NCI-H446 (cell line): ENCODE measurements at regions not wholly inside any gene's neighbourhood (a gene's known extent, or its start where the extent isn't known, plus 50 kb on each side); places are given as distances from the start of the nearest gene placed in this dataset.

Experiments
- DNase-seq, 2 experiments: peaks; one replicate each; lab custom pipeline; 2025; lab: John Stamatoyannopoulos, UW

DNA sequence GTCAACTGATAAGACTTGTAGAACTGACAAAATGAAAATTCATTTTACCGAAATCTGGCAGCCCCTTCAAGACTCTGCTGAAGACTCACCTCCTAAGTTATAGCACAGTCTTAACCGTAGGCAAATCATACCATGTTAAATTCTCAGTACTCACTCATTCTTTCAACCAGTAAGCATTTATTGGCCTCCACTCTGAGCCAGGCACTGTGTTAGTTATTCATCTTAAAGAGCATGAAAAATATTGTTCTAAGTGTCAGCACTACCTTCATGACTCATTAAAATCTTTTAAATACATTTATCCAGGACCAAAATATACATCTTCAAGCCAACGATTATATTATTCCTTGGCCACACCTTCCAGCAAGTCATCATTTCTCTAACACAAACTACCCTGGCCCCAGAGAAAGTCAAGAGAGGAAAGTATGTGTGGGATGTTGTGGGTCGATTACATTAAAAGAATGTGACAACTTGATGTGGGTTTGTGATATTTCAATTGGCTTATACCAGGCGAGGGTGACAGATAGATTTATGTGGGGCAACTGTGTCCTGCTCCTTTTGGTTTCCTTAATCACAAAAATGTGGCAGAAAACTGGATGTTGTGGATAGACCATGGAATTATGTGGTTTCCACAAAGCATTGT is 55.0 kb downstream of the TMEM30B start:
- no peak for DNase-seq

DNA sequence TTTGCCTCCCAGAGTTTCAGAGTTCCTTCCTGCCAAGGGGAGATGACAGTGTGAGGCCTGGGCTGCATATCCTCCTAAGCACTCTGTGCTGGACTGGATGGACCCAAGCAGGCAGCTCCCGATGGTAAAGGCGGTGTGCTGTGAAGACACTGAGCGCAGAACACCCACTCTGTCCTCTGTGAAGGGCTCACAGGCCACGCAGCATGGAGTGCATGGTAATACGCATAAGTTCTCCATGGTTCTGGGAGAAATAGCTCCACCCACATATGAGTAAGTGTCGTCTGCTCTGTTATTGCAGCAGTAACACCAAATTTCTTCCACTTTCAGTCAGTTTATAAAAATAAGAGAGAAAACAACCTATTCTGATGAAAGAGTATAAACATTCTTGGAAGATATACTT is 55.8 kb downstream of the TMEM30B start:
- DNase-seq = no peak

DNA sequence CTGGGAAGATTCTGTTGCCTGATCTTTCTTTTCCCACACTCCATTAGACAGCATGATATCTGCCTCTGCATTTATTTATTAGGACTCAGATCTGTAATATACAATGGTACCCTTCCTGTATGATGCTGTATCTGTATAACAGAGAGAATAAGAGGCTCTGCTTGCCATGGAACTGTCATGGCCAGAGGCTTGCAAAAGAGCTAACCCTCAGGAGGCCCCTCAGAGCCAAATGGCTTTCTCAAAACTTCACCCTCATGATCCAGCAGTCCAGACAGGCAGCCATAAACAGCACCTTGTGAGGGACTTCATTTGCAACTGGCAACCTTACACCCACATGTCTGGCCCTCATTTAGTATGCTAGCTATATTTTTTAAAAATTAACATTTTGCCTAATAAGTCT is 57.6 kb downstream of the TMEM30B start:
- no peak for DNase-seq

DNA sequence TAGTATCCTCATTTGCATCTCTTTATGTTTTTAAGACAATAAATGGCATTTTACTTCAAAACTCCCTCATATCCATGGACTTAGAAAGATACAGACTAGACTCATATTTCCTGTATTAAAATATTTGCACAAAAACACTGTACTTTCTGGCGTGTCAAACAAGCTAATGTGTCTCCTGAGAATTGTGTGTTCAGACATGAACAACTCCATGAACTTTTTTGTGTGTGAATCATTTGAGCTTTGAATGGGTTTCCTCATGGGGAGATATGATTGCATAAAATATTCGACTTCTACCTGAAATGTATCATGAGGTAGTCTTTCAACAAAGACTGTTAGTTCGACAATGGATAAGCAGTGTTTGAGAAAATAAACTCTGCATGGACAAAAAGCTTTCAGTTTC is 58.8 kb downstream of the TMEM30B start:
- no peak for DNase-seq

DNA sequence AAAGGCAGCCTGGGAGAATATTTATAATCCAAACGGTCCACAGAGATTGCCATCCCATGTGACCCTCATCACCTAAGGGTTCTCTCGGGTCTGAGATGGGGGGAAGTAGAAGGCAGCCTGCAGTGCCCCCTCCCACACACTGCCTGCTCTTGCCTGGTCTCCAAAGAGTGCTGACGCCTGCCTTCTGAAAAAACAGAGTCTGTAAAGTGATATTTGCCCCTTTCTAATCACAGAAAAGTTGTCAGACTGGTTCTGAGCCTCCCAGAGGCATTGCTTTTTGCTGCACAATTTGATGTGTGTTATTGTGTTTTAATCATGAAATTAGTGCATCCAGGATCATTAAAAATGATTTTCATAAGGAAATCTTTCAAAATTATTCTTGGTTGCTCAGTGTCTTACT is 59.2 kb downstream of the TMEM30B start:
- no peak for DNase-seq

DNA sequence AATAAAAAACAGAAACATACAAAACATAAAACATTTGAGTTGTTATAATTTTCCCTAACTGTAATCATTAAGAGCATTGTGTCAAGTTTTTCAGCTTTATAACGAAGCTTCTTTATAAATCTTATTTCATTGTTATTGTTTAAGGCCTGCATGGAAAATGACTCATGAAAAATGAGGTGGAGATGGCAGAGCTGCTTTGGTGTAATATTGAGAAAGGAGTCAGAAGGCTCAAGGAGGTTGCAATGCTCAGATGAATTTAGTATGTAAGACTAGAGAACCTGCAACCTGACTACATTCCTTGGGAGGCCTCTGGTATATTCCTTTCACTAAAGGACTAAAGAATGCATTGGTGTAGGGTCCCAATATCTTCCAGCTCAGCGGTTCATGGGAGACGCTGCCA is 61.5 kb downstream of the TMEM30B start:
- no peak for DNase-seq

DNA sequence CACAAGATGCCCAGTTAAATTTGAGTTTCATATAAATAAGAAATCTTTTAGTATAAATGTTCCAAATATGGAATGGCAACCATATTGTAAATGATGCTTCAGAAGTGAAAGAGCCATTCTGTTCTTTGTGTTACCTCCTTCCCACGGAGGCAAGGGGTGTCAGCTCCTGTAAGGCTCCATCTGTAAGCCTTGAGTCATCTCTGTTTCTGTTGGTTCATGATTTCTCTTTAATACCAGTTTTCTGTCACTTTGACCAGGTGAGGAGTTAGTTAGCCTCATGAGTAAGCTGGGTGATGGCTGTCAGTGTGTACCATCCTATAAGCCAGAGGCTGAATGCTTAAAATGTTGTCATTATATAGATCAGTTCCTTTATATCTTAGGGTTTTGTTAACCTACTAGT is 61.9 kb downstream of the TMEM30B start:
- no peak for DNase-seq

DNA sequence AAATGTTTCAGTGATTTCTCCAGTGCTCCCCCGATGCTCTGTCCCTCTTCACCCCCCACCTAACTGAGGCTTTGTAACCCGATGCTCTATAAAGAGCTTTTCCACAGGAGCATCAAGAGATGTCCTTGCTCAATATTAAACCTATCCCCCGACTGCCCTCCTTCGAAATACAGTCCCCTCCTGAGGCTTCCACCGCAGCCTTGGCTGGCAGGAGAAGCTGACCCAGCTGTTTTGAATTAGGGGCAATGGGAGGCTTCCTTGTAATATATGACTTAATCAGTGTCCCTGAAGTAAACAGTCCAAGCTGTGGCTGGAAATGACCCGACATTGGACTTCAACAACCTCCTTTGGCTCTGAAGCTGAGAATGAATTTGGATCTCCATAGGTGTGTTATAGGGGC is 62.4 kb downstream of the TMEM30B start:
- DNase-seq = no peak

DNA sequence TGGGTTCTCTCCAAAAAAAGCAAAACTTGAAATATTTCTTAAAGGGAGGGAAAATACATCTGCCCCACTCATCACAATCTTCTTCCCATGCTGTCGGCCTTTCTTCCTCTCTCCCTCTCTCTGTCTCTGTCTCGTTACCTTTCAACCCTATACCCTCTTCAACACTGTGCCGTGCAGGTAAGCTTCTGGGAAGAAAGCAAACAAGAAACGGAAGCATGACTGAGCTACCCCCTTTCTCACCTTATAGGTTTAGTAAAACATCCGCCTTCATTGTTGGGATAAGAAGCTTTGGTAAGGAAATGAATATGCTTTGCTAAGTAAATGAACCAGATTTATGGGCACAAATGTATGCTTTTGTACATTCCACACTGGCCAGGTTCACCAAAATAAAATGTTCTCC is 63.0 kb downstream of the TMEM30B start:
- DNase-seq = no peak

DNA sequence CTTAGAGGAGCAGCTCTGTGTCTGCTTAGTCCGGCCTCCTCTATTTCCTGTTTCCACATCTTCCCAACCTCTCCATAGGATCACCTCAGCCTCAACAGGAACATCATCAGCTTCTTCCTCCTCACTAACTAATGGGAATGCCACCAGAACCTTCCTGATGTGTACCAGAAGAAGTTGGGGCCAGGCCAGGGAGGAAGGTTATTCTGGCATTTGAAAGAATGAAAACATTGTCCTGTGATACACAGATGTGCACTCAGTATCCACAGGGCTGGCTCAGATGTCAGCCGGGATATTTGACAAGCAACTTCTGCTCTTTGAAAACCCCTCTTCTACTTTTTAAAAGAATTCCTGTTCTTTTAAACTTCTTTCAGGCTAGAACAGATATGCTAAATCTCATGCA is 63.6 kb downstream of the TMEM30B start:
- no peak for DNase-seq

DNA sequence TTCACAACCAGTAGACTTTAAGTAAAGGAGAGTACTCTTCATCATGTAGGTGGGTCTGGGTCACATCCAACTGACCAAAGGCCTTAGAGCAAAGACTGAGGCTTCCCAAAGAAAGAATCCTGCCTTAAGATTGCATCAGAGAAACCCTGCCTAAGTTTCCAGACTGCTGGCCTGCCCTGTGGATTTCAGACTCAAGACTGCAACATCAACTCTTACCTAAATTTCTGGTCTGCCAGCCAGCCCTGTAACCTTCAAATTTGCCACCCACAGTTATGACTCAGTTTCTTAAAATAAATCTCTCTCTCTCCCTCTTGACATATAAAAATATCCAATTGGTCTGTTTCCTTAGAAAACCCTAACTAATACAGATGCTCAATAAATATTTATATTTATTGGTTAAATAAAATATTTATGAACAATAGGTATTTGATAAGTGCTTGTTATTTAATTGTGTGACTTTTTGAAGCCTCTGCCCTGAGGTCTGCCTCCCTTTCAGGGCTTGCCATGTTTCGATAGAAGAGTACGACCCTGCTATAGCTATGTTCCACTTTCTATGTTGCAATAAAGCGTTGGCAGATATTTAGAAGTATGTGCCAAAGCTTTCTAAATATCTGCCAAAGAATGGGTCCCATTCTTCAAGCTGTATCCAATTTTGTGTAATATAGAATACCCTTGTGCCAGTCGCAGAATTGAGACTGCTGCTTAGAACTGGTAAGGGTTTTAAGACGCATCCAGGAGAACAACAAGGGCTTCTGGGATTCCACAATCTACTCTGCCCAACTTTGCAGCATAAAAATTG is 65.7 kb downstream of the TMEM30B start:
- DNase-seq = no peak

DNA sequence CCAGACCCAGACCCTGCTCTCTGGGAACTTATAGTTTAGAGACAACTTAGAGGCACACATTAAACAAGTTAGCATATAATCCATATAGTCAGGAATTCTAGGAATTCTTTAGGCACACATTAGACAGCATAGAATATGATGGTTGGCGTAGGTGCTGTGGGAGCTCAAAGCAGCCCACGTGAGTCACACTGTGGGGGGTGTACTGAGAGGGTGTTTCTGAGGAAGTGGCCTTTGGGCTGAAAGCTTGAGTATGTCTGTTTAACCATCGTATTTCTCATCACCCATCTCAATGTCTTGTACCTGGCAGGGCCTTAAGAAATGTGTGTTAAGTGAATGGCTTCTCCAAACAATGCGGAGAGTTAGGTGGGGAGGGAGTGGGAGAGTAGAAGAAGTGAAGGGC is 67.2 kb downstream of the TMEM30B start:
- DNase-seq = no peak

DNA sequence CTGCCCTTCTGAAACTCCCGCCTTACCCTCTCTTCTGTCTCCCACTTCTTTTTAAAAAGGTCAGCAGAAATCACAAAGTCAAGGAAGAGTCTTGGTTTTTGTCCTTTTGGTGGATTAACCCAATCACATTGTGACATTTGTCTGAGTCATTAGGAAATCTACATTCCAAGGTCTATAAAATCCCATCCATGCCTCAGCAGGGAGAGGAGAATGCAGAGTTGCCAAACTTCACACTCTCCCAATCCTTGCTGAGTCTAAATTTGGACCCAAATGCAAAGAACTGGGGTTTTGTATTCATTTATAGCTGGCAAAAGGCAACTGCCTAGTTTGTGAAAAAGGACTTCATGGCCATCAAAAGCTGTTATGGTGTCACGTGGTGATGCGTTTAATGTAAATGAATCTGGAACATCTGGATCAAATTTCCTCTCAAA is 67.9 kb downstream of the TMEM30B start:
- no peak for DNase-seq

DNA sequence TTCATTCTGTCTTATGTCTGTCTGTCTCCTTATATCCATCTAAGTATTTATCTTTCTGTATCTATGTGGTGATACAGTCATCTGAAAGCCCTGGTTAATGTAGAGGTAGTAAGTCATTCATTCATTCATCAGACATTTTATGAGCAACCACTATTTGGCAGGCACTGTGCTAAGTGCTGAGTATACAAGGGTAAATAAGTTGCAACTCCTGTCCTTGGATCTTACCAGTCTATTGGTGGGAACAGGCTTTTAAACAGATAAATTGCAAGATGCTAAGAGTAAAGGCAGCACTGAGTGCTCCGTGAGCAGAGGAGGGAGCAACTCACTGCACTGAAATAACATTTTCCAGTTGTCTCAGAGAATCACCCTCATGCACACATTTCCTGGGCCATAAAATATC is 68.6 kb downstream of the TMEM30B start:
- DNase-seq = no peak

DNA sequence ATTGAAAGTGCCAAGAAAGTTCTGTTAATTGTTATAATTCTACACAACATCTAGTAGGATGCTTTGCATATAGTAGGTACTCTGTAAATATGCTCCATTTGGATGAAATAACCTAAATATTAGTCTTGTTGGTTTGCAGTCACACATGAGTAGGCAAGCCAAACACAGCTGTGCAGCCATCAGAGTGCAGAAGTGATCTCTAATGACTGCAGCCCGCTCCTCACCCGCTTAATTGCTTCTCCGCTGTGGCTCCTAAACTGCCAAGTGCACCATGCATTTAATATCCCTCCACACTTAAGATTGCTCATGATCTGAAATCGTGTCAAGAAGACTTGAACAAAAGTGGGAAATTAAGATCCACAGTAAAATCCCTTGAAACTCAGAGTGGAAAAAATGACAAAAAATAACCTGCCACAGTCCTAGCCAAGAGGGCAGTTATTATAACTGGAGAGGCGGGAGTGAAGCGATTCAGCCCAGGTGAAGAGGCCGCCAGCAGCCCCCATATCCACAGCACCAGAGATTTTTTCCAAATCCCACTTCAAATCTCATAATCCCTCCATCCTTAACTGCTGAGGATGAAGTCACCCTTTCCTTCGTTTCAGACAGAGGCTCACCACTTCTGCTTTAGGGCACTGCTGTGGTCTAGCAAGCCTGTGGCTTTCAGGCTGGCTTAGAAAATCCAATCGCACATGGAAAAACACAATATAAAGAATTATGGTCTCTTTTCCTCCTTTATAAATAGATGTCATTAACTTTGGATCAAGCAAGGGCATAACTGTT is 69.5 kb downstream of the TMEM30B start:
- no peak for DNase-seq

DNA sequence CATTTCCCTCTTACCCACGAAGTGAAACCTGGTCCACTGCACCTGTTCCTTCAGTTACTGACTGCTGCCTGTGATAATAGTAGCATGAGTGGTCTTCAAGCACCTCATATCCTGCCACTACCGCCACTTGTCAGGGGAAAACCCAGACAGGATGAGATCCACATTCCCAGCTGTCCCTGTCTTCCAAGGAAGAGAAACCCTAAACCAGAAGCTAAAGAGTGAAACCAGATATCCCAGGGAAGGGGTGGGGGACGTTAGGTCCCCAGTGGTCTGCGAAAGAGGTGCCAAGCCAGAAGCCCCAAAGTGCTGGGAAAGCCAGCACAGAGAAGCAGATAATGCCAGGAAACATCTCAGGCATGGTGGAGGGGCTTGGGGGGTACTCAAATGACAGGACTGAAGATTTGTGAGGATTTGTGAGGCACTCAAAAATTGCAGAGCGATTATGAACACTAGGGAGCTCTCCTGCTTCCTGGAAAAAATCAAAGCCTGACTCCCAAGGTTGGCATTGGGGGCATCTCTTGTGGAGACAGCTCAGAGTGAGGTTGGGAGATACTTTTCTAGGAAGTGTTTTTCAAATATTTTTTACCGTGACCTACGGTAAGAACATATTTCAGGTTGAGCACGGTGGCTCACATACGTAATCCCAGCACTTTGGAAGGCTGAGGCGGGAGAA is 77.9 kb downstream of the TMEM30B start:
- no peak for DNase-seq

DNA sequence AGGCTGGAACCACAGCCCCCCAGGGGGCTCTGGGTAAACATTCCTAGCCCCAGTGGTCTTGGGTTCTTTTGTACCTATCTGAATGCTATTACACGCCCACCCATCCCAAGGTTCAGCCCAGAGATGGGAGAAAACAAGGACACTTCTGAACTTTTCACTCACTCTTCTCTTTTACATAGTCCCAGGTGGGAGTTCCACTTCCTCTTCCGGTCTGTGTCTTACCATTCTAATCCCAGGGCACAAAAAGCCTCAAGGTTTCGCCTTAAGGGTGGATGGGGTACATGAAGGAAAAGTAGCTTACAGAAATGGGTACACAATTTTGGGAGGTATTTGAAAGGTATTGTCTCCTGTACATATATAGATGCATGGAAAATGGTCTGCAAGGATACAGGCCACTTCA is 79.0 kb downstream of the TMEM30B start:
- no peak for DNase-seq

DNA sequence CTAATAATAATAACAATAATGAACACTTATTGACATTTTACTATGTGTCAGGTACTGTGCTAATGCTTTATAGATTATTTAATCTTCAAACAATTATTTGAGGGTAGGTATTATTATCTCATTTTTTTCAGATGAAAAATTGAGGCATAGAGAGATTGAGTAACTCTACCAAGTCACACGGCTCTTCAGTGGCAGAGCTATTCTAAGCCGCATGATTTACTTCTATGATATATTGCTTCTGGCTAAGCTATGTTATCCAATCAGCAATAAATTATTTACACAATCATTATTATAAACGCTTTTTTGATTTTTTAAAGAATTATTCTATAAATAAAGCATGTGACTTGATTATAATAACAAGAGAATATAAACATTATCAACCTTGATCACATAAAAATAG is 80.0 kb downstream of the TMEM30B start:
- DNase-seq = no peak

DNA sequence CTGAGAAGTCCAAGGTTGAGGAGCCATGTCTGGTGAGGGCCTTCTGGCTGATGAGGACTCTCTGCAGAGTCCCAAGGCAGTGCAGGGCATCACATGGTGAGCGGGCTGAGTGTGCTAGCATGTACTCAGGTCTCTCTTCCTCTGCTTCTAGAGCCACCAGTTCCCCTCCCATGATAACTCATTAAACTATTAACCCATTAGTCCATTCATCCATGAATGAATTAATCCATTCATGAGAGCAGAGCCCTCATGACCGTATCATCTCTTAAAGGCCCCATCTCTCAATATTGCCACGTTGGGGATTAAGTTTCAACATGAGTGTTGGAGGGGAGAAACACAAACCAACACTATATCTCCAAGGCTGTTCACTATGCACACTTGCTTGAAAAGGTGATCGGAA is 83.7 kb downstream of the TMEM30B start:
- no peak for DNase-seq

DNA sequence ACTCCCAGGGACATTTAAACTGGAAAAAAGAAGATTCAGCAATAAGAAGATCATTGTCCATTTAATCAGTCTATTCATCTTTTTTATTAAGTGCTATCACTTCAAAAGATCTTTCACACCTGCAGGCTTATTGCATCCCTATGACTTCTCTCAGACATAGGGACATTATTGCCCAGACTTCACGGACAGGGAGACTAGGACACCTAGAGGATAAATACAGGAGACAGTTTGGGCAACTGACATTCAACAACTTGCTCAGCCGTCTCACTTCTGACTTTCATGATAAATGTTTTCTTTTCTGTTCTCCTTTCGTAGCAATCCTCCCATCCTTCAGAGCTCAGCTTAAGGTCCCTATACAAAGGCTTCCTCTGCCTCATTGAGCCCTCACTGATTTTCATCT is 84.3 kb downstream of the TMEM30B start:
- DNase-seq = no peak

DNA sequence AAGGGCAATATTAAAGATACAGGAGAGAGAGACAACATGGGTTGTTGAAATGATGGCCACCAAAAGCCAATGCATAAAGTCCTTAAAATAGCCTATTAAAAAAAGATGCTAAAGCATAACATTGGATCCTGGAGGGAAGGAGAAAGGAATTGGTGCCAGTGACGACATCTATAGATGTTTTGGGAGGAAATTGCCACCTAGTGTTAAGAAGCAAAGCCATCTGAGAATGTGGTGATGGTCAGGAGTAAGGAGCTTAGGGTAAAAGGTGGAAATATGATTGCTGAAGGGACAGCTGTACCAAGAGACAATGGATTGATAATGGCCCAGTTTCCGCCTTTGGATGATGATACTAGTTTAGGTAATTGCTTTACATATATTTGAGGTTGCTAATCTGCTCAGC is 85.1 kb downstream of the TMEM30B start:
- no peak for DNase-seq

DNA sequence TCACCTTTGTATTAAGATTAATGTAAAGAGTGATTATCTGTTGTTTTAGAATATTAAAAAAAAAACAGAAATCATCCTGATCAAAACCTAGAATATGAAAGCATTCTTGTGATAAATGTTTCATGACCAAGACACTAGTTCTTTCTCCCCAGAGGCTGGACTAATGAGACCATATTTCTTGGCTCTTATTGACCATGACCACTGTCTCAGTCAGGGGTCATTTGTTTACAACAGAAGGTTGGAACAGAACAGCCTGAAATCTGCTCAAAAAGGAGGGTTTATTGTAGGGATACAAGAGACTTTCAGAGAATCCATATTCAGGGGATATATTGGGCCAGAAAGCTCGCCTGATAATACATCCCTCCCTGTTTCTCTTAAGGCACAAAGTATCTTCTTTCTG is 87.7 kb downstream of the TMEM30B start:
- no peak for DNase-seq

DNA sequence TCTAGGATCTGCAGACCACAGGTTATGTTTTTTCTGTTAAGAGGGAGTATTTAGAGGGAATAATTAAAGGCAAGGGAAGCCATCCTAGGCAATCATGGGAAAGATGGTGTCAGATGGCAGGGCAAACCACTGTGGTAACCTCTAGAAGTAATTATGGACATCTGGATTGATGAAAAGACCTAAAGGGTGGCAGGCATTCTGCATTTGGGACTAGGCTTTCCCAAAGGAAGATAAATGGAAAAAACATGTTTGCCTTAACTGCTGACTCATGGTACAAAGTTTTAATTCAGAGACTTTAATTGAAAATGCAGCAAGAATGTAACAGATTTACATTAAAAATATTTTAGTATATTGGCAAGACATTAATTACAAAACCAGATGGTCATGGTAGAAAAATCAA is 88.1 kb downstream of the TMEM30B start:
- no peak for DNase-seq
